GM19455 (cell line): ENCODE measurements at regions not wholly inside any gene's neighbourhood (a gene's known extent, or its start where the extent isn't known, plus 50 kb on each side); places are given as distances from the start of the nearest gene placed in this dataset.
"Not testable (repeated sequence)": the region's sequence is repeated elsewhere in the genome, so short reads cannot be mapped to it uniquely, and the experiment has no call there.

Source experiments
- ATAC-seq: cut with Tn5 transposase; IDR thresholded peaks from one replicate; pipeline ENCODE4 v1.9.1; 2021; ENCODE audit not compliant: unreplicated experiment

- ATAC-seq: no peak
These were observed 262.0 kb downstream of the CGGBP1 start for GRCh38 chr3:87796843-87797185.

DNA sequence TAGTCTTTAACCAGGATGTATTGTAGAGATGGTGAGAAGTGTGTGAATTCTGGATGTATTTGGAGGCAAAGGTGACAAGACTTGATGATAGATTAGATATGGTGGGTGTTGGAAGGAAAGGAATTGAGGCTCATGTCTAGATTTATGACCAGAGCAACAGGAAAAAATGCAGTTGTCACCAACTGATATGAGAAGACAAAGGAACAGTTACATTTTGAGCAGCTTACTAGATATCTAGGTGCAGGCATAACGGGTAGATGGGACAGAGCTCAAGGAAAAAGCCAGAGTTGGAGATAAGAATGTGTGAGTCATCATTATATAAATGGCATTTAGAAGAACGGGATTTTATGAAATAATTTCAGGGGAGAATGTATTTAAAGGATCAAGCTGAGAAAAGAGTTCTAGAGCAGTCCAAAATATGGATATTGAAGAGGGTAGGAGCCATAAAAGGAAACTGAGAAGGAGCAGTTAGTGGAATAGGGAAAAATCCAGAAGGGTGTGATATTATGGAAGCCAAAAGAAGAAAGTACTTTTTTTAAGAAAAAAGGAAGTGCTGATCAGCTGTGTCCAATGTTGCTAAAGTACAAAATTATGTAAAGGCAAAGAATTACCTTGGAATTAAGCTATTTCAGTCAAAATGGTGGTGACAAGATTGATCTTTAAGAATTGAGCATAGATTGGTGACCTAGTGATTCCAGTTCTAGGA, 262.5 kb downstream of the CGGBP1 start:
- no peak for ATAC-seq

DNA sequence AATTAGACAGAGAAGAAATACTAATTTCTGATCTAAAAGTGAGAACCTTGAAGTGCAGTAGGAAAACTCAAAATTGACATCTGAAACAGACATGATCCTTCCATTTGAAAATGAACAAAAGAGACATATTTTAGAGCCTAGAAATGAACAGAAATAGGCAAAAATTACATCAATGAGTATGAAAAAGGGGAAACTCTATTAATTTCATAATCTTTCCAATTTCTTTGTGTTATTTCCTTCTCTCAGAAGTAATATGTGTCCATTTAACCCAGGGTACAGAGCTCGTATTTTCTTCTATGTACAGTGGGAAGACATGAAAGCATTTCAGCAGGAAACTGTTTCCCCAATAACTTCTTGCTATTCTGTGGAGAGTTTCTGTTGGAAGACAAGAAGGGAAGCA, 263.1 kb downstream of the CGGBP1 start:
- ATAC-seq: no peak

DNA sequence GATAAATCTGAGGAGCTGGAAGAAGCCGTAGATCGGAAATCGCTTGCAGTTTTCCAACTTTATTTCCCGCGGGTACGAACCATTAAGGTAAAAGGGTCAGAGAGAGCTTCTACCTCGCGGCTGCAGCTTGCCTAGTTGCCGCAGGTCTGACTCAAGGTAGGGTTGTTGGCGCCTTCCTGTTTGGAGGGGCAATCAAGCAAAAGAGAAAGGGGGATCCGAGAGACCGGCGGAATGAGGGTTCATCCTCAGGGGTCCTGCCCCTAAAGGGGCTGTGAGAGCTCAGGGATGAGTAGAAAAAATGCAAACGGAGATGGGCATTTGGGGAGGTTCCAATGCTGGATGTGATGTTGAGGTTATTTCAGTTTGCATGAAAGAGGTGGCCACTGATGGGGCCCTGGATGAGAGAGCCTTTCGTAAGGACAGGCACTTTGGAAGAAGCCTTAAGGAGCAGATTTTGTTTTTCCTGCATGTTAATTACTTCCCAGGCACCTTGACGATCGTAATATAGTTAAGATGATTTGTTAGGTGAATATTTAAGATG, 265.4 kb downstream of the CGGBP1 start:
- no peak for ATAC-seq

DNA sequence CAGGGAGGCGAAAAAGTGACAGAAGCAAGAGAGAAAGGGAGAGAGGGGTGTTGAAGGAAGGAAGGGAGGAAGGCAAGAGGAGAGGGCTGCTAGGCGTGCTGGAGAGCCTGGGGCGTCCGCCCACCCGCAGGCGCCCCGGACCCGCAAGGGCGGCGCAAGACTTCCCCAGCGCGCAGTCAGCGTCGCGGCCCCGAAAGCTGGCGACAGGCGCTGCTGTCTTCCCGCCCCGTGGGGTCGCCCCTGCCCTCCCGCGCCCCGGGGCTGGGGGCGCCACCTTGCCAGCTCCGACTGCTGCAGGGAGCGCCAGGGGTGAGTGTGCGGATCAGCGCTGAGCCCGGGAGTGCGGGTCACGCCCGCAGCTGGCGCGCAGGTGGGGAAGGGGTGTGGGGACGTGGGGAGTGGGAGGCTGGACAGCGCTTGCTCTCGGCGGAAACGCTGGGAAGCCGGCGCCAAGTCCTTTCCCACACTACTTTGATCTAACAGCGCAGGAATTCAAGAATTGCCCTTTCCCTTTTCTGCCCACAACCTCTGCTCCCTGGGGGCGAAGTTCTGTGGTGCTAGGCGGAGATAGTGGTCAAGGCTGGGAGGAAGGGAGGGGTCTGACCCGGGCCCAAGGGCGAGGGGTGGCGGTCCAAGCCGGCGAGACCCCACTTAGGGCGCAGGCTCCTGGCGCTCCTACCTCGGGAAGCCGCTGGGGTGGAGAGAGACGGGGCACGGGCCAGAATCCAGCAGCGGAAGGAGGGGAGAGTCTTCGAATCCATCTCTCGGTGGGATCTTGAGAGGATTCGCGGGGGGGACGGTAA, 266.1 kb downstream of the CGGBP1 start, which contains the start of gene HTR1F:
Gene HTR1F (plus strand): TSS at position 173 of the 803 bp plus-strand sequence.
- ATAC-seq: no peak

DNA sequence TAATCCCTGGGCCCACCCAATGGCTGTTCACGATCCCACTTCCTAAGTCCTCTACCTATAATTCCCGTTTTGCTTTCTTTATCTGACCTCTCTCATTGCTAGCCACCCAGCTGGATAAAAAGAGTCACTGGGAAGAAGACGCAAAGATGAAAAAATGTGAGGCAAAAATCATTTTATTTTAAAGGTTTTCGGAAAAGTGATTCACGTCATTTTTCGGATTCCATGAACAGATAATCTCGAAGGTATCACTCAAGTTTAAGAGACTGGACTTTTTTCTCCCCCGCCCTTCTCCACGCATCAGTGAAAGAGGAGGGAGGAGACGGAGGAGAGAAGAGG, 266.6 kb downstream of the CGGBP1 start:
- ATAC-seq: no peak

DNA sequence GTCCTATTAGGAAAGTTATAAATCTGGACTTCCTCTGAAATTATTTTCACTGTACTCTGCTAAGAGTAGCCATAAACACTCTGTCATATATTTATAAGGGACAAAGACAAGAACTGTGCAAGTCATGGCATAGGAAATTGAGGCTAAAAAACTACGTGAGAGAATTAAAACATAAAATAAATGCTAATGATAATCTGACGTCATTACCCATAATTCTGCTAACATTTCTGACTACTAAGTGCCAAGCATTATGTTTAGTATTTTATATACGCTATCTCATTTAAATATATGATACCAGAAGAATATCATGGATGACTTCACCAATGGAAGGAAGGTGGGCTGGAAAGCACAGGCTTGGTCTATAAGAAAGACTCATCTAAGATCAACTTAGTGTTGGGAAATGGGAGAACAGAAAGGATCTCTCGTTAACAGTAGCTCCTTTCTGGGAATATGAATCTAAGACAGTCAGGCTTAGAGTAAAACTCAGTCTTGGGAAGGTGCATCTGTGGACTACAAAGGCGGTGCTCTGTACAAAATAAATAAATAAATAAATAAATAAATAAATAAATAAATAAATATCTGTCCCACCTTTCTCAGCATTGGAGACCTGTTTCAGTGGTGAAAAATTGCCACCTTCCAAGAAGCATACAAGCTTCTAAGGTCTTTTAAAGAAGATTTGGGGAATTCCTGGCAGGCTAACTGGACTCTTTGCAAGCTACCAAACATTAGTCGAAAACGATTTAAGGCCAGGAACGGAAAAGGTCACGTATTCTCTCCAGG, 267.4 kb downstream of the CGGBP1 start:
- ATAC-seq: no peak

- not testable (repeated sequence) for ATAC-seq
These were observed 269.8 kb downstream of the CGGBP1 start for GRCh38 chr3:87789049-87789448.

GRCh38 chr3:87788516-87788915, 270.3 kb downstream of the CGGBP1 start:
- no peak for ATAC-seq

DNA sequence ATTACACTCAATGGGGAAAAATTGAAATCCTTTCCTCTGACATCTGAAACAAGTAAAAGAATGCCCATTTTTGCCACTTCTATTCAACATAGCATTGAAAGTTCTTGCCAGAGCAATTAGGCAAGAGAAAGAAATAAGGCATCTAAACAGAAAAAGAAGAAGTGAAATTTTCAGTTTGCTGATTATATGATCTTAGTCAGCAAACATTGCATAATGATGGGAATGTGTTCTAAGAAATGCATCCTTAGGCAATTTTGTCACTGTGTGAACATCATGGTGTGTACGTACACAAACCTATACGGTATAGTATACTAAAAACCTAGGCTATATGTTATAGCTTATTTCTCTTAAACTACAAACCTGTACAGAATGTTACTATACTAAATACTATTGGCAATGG, 278.0 kb downstream of the CGGBP1 start:
- no peak for ATAC-seq

GRCh38 chr3:87778876-87779275, 279.9 kb downstream of the CGGBP1 start:
- ATAC-seq: no peak

DNA sequence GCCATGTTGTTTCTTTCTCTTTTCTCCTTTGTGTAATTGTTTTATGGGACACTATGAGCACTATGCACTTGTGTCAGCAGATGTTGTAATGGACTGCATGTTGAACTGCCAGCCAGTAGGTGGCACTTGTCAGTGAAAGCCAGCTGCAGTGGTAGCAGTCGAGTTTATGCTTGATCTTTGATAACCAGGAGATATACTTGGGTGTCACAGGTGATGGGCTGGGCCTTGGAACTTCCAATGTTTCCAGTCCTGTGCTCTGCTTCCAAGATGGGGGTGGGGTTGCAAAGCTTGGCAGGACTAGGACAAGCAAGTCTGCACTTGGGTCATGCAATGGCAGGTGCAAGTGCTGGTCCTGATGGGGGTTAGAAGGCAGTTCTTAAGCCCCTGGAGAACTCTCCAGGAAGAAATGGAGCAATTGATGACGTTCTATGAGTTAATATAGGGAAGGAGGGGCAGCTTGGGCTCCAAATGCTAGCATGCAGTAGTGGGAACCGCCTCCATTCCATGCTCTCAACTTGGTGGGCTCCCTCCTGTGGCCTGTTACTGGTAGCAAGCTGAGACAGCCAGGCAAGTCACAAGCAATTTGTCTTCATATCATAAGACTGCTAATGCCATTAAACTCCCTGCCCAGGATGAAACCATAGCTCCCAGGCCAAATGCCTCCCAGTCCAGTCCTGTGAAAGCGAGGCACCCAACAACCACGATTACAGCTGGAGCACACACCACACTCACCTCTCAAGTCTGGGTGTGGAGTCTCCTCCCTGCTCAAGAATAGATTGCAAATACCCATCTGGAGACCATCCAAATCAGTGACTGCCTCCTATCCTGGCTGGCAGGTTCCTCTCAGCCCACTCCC, 287.2 kb downstream of the CGGBP1 start:
- ATAC-seq: peak; percentile 99

DNA sequence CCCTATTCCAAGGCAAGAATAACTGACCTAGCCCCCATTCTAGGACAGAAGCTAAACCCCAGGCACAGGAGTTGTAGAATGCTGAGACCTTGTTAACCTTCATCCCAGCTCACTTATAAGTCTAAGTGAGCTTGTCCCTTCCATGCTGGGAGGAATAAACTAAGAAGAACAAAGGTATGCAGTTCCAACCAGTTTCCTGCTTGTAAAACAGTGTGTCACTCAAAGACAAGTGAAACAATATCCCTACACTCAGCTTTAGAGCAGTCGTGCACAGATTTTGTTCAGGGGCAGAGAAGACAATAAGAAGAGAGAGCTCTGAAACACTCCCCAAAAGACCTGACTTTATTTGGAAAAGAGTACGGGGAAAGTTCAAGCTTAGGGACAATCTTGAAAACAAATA, 292.1 kb downstream of the CGGBP1 start:
- ATAC-seq: no peak

- ATAC-seq: no peak
These were observed 293.5 kb downstream of the CGGBP1 start for GRCh38 chr3:87765256-87765655.

- ATAC-seq: no peak
These were observed 297.0 kb downstream of the CGGBP1 start for GRCh38 chr3:87761795-87762194.

GRCh38 chr3:87761341-87761740, 297.5 kb downstream of the CGGBP1 start:
- no peak for ATAC-seq

DNA sequence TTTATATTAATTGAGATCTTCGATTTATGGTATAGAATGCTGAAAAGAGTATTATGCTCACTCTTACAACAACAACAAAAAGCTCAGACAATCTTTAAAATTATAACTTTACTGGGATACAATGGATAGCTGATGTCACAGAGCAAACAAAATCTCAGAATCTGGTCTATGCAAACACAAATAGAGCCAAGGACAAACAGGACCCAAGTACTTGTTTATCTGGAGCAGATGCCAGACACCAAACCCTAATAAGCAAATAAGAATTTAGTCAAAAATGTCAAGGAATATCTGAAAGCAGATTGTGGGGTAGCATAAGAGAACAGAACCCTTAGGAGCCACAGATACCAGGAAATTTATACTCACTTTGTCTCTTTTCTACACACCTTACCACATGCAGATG, 302.2 kb downstream of the CGGBP1 start:
- no peak for ATAC-seq

- ATAC-seq: no peak
These were observed 303.0 kb downstream of the CGGBP1 start for GRCh38 chr3:87755852-87756251.

GRCh38 chr3:87742250-87742649, 316.6 kb downstream of the CGGBP1 start:
- no peak for ATAC-seq

- not testable (repeated sequence) for ATAC-seq
These were observed 317.9 kb downstream of the CGGBP1 start for GRCh38 chr3:87740894-87741293.

GRCh38 chr3:87737817-87738216, 321.0 kb downstream of the CGGBP1 start:
- not testable (repeated sequence) for ATAC-seq
